Daoy (cell line): ENCODE measurements at regions not wholly inside any gene's neighbourhood (a gene's known extent, or its start where the extent isn't known, plus 50 kb on each side); places are given as distances from the start of the nearest gene placed in this dataset.

Experiments used
- DNase-seq: peaks from one replicate; pipeline ENCODE4 v3.0.0-alpha.2; 2015; ENCODE audit warnings: low read depth

GRCh38 chr5:142475102-142475513 lies 150.3 kb upstream of the SPRY4 start:
- no peak for DNase-seq

GRCh38 chr5:142474431-142475094 lies 149.7 kb upstream of the SPRY4 start:
- DNase-seq = peak; percentile 52

GRCh38 chr5:142473038-142473437 lies 148.2 kb upstream of the SPRY4 start:
- no peak for DNase-seq

DNA sequence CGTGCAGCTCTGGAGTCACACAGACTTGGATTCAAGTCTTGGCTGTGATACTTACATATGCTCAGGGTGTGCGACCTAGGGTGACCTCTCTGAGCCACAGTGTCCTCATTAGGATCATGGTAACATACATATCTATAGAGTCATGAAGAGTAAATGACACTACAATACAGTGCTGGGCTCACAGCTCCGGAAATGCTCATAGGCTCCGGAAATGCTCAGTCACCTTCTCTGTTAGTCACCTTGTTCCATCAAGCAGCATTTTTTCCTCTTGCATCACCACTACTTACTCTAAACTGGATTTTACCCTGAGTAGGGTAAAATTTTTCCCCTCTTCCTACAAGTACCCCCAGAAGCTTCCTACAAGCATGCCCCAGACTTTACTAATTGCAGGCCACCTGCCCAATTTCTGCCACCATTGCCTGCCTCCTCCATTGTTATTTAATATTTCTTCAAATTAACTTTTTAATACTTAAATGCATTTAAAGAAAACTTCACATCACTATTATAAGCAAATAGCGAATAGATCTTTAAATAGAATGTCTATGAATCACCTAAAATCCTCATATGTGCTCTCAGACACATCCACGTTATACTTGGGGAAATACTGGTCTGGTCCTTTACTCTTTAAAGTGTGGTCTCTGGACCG lies 147.6 kb upstream of the SPRY4 start:
- peak; percentile 89 for DNase-seq

DNA sequence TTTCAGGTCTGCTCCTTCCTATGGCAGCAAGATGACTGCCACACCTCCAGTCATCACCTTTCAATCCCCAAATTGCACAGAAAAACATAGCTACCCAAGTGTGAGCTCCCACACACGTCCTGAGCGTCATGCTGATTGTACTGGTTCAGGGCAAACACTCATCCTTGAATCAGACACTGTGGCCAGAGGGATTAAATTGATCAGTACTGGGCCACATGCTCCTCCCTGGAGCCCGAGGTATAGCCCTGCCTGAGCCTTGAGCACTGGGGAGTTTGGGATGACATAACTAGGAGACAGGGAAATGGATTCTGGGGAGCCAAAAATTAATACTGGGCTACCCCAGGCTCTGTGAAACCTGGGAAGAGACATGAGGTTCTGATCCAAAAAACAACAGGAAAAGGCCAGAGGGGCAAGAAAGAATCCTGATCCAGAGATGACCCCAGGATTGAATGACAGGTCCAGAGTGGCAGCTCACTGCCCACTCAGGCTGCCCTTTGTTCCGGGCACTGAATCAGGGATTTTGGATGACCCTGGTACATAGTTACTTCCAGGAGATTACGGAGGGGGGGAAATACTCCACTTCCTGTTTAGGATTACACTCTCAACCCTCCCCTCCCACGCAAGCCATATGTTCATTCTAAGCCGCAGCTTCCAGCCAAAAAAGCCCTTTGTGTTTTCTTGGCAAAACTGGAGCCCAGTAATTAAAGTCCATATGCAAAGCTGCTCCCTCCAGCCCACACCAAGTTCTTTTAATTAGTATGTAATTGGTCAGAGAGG lies 141.6 kb upstream of the SPRY4 start:
- DNase-seq = peak; percentile 56

DNA sequence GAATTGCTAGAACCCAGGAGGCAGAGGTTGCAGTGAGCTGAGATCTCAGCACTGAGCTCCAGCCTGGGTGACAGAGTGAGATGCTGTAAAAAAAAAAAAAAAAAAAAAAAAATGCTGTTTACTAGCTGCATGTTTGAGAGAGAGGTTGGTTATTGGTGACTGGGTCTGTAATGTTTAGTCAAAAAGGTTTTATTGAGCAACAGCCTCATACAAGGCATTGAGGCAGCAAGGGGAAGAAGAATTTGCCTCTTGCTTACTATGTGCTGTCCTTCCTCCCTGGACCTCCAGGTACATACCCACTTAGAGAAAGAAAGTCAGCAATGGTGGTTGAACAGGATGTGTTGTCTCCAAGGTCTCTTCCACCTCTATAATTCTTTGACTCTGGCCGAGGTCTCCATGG lies 140.7 kb upstream of the SPRY4 start:
- DNase-seq = no peak

DNA sequence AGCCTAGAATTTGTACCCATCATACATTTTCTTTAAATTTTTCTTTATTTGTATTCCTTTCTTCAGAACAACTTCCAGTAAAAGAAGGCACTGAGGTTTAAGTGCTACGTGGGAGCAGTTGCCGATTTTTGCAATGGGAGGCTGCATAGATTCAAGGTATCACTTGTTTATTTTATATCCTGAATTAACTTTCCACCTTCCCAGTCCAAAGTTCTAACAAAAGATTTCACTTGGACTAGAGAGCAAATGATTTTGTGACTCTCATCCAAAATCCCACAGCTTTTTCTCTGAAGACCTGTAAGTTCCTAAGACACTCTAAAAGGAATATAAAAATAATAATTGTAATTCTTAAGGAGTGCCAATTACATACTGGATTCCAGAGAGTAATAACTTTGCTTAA lies 139.1 kb upstream of the SPRY4 start:
- no peak for DNase-seq

GRCh38 chr5:142461028-142461590 lies 136.3 kb upstream of the SPRY4 start:
- DNase-seq = no peak

GRCh38 chr5:142459209-142459608 lies 134.4 kb upstream of the SPRY4 start:
- DNase-seq = no peak

GRCh38 chr5:142455856-142456255 lies 131.0 kb upstream of the SPRY4 start:
- no peak for DNase-seq

GRCh38 chr5:142453932-142454331 lies 129.1 kb upstream of the SPRY4 start:
- DNase-seq = no peak

DNA sequence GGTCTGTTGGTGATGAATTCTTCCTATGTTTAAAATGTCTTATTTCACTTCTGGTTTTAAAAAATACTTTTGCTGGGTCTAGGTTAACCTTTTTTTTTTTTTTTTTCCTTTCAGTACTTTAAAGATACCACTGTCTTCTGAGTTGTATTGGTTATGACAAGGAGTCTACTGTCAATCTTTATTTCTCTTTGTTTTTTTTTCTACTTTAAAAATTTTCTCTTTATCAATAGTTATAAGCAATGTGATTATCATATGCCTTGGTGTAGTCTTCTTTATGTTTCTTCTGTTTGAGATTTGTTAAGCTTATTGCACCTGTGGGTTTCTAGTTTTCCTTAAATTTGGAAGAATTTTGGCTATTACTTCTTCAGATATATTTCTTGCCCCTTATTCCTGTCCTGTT lies 125.6 kb upstream of the SPRY4 start:
- no peak for DNase-seq

- no peak for DNase-seq
These were observed 123.1 kb upstream of the SPRY4 start for GRCh38 chr5:142447887-142448286.

GRCh38 chr5:142446960-142447279 lies 122.1 kb upstream of the SPRY4 start:
- peak; percentile 12 for DNase-seq

GRCh38 chr5:142446131-142446959 lies 121.5 kb upstream of the SPRY4 start:
- peak; percentile 54 for DNase-seq

DNA sequence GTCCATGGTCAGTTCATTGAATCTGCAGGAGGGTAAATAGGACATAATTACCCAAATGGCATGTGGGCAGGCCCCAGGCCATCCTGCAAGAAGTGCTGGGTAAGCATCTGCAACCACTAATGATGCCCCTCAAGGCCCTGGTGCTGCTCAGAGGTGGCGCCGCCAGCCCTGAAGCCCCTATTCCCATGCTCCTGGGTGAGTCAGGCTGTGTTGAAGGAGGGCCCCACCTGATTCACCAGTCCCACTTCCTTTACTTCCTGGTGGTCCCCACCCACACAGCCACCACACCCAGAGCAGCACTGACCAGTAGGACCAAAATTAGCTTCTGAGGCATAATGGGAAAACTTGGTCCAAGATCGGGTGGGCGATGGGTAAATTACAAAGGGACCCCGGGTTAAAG lies 120.4 kb upstream of the SPRY4 start:
- peak; percentile 89 for DNase-seq

DNA sequence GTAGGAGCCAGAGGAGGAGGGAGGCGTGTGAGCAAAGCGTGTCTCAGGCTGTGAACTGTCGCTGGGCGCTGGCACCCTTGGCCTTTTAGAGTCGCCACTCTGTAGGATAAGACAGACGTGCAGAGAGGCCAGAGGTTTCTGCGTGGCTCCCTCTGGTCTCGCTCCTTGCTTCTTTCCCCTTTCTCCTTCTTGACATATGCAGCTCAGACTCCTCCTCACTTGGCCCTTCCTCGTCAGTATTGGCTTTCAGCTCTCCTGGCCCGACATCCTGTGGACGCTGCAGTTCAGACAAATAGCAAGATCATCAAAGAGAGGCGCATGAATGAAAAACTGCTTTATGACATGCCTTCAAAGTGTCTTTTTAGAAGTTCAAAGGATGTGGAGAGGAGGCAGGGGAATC lies 116.8 kb upstream of the SPRY4 start:
- DNase-seq = no peak

DNA sequence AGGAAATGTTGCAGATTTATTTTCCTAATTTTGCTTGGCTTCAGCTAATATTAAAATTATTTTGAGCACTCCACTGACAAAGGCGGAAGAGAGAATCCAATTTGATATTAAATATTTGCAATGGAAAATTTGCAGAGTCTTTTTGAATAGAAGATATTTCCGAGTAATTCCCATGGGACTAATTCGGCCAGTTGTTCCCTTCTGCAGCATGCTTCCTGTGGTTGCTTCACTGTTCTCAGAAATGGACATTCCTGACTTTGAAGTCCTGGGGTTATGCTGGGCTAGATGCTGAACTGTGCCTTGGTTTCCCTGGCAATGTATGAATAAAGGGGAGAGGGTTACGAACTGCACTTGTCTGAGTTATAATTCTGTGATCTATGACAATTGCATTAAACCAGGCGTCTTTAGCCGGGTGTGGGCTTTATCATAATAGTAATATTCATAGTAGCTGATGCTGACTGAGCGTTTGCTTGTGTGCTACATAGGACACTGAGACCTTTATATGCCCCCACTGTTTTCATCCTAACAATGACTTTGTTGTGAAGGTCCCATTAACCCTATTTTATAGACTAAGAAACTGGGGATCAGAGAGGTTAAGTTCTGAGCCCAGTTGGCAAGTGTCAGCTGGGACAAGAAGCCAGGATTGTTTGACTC lies 114.5 kb upstream of the SPRY4 start:
- DNase-seq = no peak

DNA sequence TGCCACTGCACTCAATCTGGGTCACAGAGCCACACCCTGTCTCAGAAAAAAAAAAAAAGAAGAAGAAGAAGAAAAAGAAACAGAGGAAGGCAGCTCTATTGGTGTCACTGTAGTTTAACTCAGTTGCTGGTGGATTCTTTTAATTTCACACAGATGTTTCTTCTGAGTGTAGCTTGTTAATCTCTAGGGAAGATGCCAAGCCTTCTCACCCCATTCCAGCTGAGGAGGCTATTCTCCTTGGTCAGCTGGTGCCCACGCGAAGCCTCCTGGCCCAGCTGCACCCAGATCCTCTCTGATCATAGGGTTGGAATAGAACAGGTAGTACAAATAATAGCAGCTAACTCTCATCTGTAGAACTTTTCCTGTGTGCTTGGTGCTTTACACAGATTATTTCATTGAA lies 113.8 kb upstream of the SPRY4 start:
- no peak for DNase-seq

- DNase-seq = no peak
These were observed 112.7 kb upstream of the SPRY4 start for GRCh38 chr5:142437563-142437962.

GRCh38 chr5:142435410-142436115 lies 110.7 kb upstream of the SPRY4 start:
- DNase-seq = no peak
